GM15510 (cell line): ENCODE measurements at regions not wholly inside any gene's neighbourhood (a gene's known extent, or its start where the extent isn't known, plus 50 kb on each side); places are given as distances from the start of the nearest gene placed in this dataset.

Experiments
- POLR2A ChIP-seq: IDR thresholded peaks from 3 replicates; pipeline ENCODE4 v1.6.1; 2011; ENCODE audit warnings: borderline replicate concordance; ENCODE audit not compliant: insufficient read length; ENCODE audit errors: extremely low read depth

- no peak for TF ChIP-seq POLR2A
Observed at GRCh38 chr21:33980276-33980916, 64.8 kb upstream of the ATP5PO start.

GRCh38 chr21:33978585-33978984 is 63.0 kb upstream of the ATP5PO start:
- no peak for TF ChIP-seq POLR2A

- TF ChIP-seq POLR2A: no peak
Observed at GRCh38 chr21:33977721-33978369, 62.2 kb upstream of the ATP5PO start.

GRCh38 chr21:33977017-33977720 is 61.6 kb upstream of the ATP5PO start:
- no peak for TF ChIP-seq POLR2A

- no peak for TF ChIP-seq POLR2A
Observed at GRCh38 chr21:33976082-33977016, 60.7 kb upstream of the ATP5PO start.

- peak; percentile 50 for TF ChIP-seq POLR2A
Observed at GRCh38 chr21:33975548-33976081, 60.0 kb upstream of the ATP5PO start.

- TF ChIP-seq POLR2A: no peak
Observed at GRCh38 chr21:33974513-33975468, 59.2 kb upstream of the ATP5PO start.

GRCh38 chr21:33973268-33973667 is 57.7 kb upstream of the ATP5PO start:
- no peak for TF ChIP-seq POLR2A

GRCh38 chr21:33972539-33972938 is 56.9 kb upstream of the ATP5PO start:
- no peak for TF ChIP-seq POLR2A

- TF ChIP-seq POLR2A: no peak
Observed at GRCh38 chr21:33971492-33972013, 55.9 kb upstream of the ATP5PO start.

- TF ChIP-seq POLR2A: no peak
Observed at GRCh38 chr21:33969581-33969980, 54.0 kb upstream of the ATP5PO start.

- TF ChIP-seq POLR2A: no peak
Observed at GRCh38 chr21:33968995-33969348, 53.4 kb upstream of the ATP5PO start.

GRCh38 chr21:33968080-33968994 is 52.7 kb upstream of the ATP5PO start:
- TF ChIP-seq POLR2A: peak; percentile 19

GRCh38 chr21:33967086-33967571 is 51.5 kb upstream of the ATP5PO start:
- TF ChIP-seq POLR2A: no peak
